HEK293 (cell line): ENCODE measurements at regions not wholly inside any gene's neighbourhood (a gene's known extent, or its start where the extent isn't known, plus 50 kb on each side); places are given as distances from the start of the nearest gene placed in this dataset.

Experiments used
- CTCF ChIA-PET: fragments of 350-600 bp; formaldehyde crosslinking; extraction: SDS; loops from one replicate; lab custom pipeline; 2021; ENCODE audit warnings: antibody characterized with exemption; lab: Yijun Ruan, JAX
- POLR2A ChIA-PET: fragments of 300-600 bp; formaldehyde crosslinking; extraction: SDS; loops from one replicate; lab custom pipeline; 2020; ENCODE audit warnings: antibody characterized with exemption, inconsistent platforms; lab: Yijun Ruan, JAX
- H3K27ac ChIP-seq: fragments of 200-500 bp; sonication (Bioruptor generic); 2 replicates; pipeline ENCODE4 v1.5.1; 2014; ENCODE audit warnings: low read depth, low read length, control low read depth, inconsistent platforms; ENCODE audit errors: extremely low read depth
- H3K36me3 ChIP-seq, 2 experiments: fragments of 200-500 bp in 1 of 2; sonication (Bioruptor generic) in 1 of 2; 1 replicate in 1 of 2; 2 replicates in 1 of 2; pipeline ENCODE4 v1.5.1; 2014 to 2017; ENCODE audit warnings: inconsistent platforms in 2 of 2, low read length in 2 of 2; ENCODE audit not compliant: control insufficient read depth in 2 of 2, insufficient read depth in 1 of 2
- H3K4me1 ChIP-seq: fragments of 200-500 bp; sonication (Bioruptor generic); 2 replicates; pipeline ENCODE4 v1.5.1; 2014; ENCODE audit warnings: mild to moderate bottlenecking, low read length, inconsistent platforms; ENCODE audit not compliant: control insufficient read depth, insufficient read depth
- H3K4me3 ChIP-seq: 2 replicates; pipeline ENCODE4 v1.5.1; 2011; ENCODE audit warnings: low read depth, mild to moderate bottlenecking, control low read depth, low read length, moderate library complexity
- H3K9me3 ChIP-seq: fragments of 200-500 bp; sonication (Bioruptor generic); 2 replicates; pipeline ENCODE4 v1.5.1; 2014; ENCODE audit warnings: low read depth, low read length, inconsistent platforms; ENCODE audit not compliant: control insufficient read depth, insufficient read depth
- GFI1B ChIP-seq: fragments of 450-650 bp; formaldehyde crosslinking; IDR thresholded peaks from 2 replicates; pipeline ENCODE4 v1.5.1; 2016; ENCODE audit warnings: missing biosample characterization, missing genetic modification characterization
- GLIS1 ChIP-seq: fragments of 450-650 bp; formaldehyde crosslinking; IDR thresholded peaks from 2 replicates; pipeline ENCODE4 v1.5.1; 2016; ENCODE audit warnings: missing biosample characterization, missing genetic modification characterization
- MZF1 ChIP-seq: fragments of 450-650 bp; formaldehyde crosslinking; IDR thresholded peaks from 2 replicates; pipeline ENCODE4 v1.5.1; 2017; ENCODE audit warnings: missing biosample characterization, missing genetic modification characterization, borderline replicate concordance
- SCRT1 ChIP-seq: fragments of 450-650 bp; formaldehyde crosslinking; IDR thresholded peaks from 2 replicates; pipeline ENCODE4 v1.5.1; 2016; ENCODE audit warnings: missing biosample characterization, missing genetic modification characterization, borderline replicate concordance
- SETDB1 ChIP-seq: IDR thresholded peaks from one replicate; pipeline ENCODE4 v1.6.1; 2017; ENCODE audit warnings: mild to moderate bottlenecking, low read length, moderate library complexity, mixed read lengths; ENCODE audit not compliant: insufficient read length
- SP2 ChIP-seq: fragments of 450-650 bp; formaldehyde crosslinking; IDR thresholded peaks from 2 replicates; pipeline ENCODE4 v1.5.1; 2016; ENCODE audit warnings: missing biosample characterization, missing genetic modification characterization
- SP7 ChIP-seq: fragments of 450-650 bp; formaldehyde crosslinking; IDR thresholded peaks from 2 replicates; pipeline ENCODE4 v1.5.1; 2016; ENCODE audit warnings: missing biosample characterization, missing genetic modification characterization
- TCF7L2 ChIP-seq: IDR thresholded peaks from 2 replicates; pipeline ENCODE4 v1.6.1; 2011; ENCODE audit warnings: low read depth, mild to moderate bottlenecking, inconsistent platforms, low read length, moderate library complexity, borderline replicate concordance
- ZBTB21 ChIP-seq: fragments of 450-650 bp; formaldehyde crosslinking; IDR thresholded peaks from 2 replicates; pipeline ENCODE4 v1.5.1; 2017; ENCODE audit warnings: missing biosample characterization, missing genetic modification characterization
- ZBTB7A ChIP-seq: fragments of 450-650 bp; formaldehyde crosslinking; IDR thresholded peaks from 2 replicates; pipeline ENCODE4 v1.5.1; 2016; ENCODE audit warnings: low read depth, missing biosample characterization, missing genetic modification characterization
- ZEB2 ChIP-seq: fragments of 450-650 bp; formaldehyde crosslinking; IDR thresholded peaks from 2 replicates; pipeline ENCODE4 v1.5.1; 2016; ENCODE audit warnings: missing biosample characterization, missing genetic modification characterization
- ZFHX2 ChIP-seq: fragments of 450-650 bp; formaldehyde crosslinking; conservative IDR thresholded peaks from 2 replicates; pipeline ENCODE4 v1.5.1; 2016; ENCODE audit warnings: missing biosample characterization, missing genetic modification characterization
- ZFP37 ChIP-seq: fragments of 450-650 bp; formaldehyde crosslinking; IDR thresholded peaks from 2 replicates; pipeline ENCODE4 v1.5.1; 2016; ENCODE audit warnings: missing biosample characterization, missing genetic modification characterization
- ZNF114 ChIP-seq: fragments of 450-650 bp; formaldehyde crosslinking; IDR thresholded peaks from 2 replicates; pipeline ENCODE4 v1.5.0; 2017; ENCODE audit warnings: missing biosample characterization, missing genetic modification characterization
- ZNF132 ChIP-seq: fragments of 450-650 bp; formaldehyde crosslinking; IDR thresholded peaks from 2 replicates; pipeline ENCODE4 v1.5.1; 2017; ENCODE audit warnings: missing biosample characterization, missing genetic modification characterization, borderline replicate concordance
- ZNF169 ChIP-seq: fragments of 450-650 bp; formaldehyde crosslinking; IDR thresholded peaks from 2 replicates; pipeline ENCODE4 v1.5.1; 2016; ENCODE audit warnings: missing biosample characterization, missing genetic modification characterization
- ZNF202 ChIP-seq: fragments of 450-650 bp; formaldehyde crosslinking; IDR thresholded peaks from 2 replicates; pipeline ENCODE4 v1.5.1; 2016; ENCODE audit warnings: missing biosample characterization, missing genetic modification characterization, borderline replicate concordance
- ZNF302 ChIP-seq: fragments of 450-650 bp; formaldehyde crosslinking; IDR thresholded peaks from 2 replicates; pipeline ENCODE4 v1.5.1; 2016; ENCODE audit warnings: missing biosample characterization, missing genetic modification characterization, low read depth
- ZNF37A ChIP-seq: fragments of 450-650 bp; IDR thresholded peaks from 2 replicates; pipeline ENCODE4 v1.5.1; 2018; ENCODE audit warnings: missing biosample characterization, missing genetic modification characterization
- ZNF394 ChIP-seq: fragments of 450-650 bp; formaldehyde crosslinking; IDR thresholded peaks from 2 replicates; pipeline ENCODE4 v1.5.1; 2016; ENCODE audit warnings: missing biosample characterization, missing genetic modification characterization, mild to moderate bottlenecking, moderate library complexity, borderline replicate concordance
- ZNF433 ChIP-seq: fragments of 450-650 bp; formaldehyde crosslinking; IDR thresholded peaks from 2 replicates; pipeline ENCODE4 v1.5.1; 2016; ENCODE audit warnings: missing biosample characterization, missing genetic modification characterization, low read depth
- ZNF48 ChIP-seq: fragments of 450-650 bp; formaldehyde crosslinking; IDR thresholded peaks from 2 replicates; pipeline ENCODE4 v1.5.1; 2016; ENCODE audit warnings: missing biosample characterization, missing genetic modification characterization
- ZNF558 ChIP-seq: fragments of 450-650 bp; formaldehyde crosslinking; IDR thresholded peaks from 2 replicates; pipeline ENCODE4 v1.5.1; 2016; ENCODE audit warnings: missing biosample characterization, missing genetic modification characterization
- ZNF585B ChIP-seq: fragments of 450-650 bp; formaldehyde crosslinking; IDR thresholded peaks from 2 replicates; pipeline ENCODE4 v1.5.1; 2016; ENCODE audit warnings: missing biosample characterization, missing genetic modification characterization
- ZNF596 ChIP-seq: fragments of 450-650 bp; IDR thresholded peaks from 2 replicates; pipeline ENCODE4 v1.5.0; 2018; ENCODE audit warnings: missing biosample characterization, mild to moderate bottlenecking, missing genetic modification characterization, moderate library complexity
- ZNF600 ChIP-seq: fragments of 450-650 bp; formaldehyde crosslinking; IDR thresholded peaks from 2 replicates; pipeline ENCODE4 v1.5.1; 2016; ENCODE audit warnings: missing biosample characterization, missing genetic modification characterization
- ZNF626 ChIP-seq: fragments of 450-650 bp; sonication (Bioruptor Pico); formaldehyde crosslinking; IDR thresholded peaks from 2 replicates; pipeline ENCODE4 v1.5.1; 2018; ENCODE audit warnings: missing biosample characterization, missing genetic modification characterization, inconsistent platforms
- ZNF747 ChIP-seq: fragments of 450-650 bp; formaldehyde crosslinking; IDR thresholded peaks from 2 replicates; pipeline ENCODE4 v1.5.1; 2016; ENCODE audit warnings: missing biosample characterization, missing genetic modification characterization
- ZNF76 ChIP-seq: fragments of 450-650 bp; formaldehyde crosslinking; IDR thresholded peaks from 2 replicates; pipeline ENCODE4; 2016; ENCODE audit warnings: low read depth, missing biosample characterization, missing genetic modification characterization, borderline replicate concordance
- ZNF768 ChIP-seq: fragments of 450-650 bp; formaldehyde crosslinking; IDR thresholded peaks from 2 replicates; pipeline ENCODE4 v1.5.1; 2018; ENCODE audit warnings: missing biosample characterization, mild to moderate bottlenecking, missing genetic modification characterization
- ZNF792 ChIP-seq: fragments of 450-650 bp; formaldehyde crosslinking; IDR thresholded peaks from 2 replicates; pipeline ENCODE4 v1.5.1; 2016; ENCODE audit warnings: missing biosample characterization, missing genetic modification characterization
- TF ChIP-seq, protein P1 (sequence below): fragments of 450-650 bp; formaldehyde crosslinking; IDR thresholded peaks from 2 replicates; pipeline ENCODE4 v1.5.1; 2016; ENCODE audit warnings: missing biosample characterization, missing genetic modification characterization
- TF ChIP-seq, protein P2 (sequence below): fragments of 450-650 bp; formaldehyde crosslinking; IDR thresholded peaks from 2 replicates; pipeline ENCODE4 v1.5.1; 2016; ENCODE audit warnings: missing biosample characterization, missing genetic modification characterization, borderline replicate concordance
- TF ChIP-seq, protein P3 (sequence below): fragments of 450-650 bp; formaldehyde crosslinking; IDR thresholded peaks from 2 replicates; pipeline ENCODE4 v1.5.1; 2017; ENCODE audit warnings: missing biosample characterization, missing genetic modification characterization

DNA sequence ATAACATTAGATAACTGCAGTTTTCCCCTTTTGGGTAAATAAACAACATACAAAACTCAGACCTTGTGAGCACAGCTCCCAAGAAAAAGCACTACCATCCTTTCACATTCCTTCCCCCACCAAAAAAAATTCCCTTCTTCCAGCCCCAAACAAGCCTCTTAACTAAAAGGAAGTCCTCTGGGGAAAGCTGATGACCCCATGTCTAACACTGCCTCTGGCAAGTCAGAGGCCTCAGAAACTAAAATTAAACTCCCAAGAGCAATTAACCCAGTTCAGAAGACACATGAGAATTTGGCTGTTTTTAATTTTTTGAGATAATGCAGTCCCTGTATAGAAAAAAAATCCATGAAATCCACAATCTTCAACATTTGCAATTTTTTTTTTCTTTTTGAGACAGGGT, 127.7 kb downstream of the SPTSSA start:
- ChIA-PET POLR2A (no interaction called here), CTCF (interaction anchor here (0.6 to 1.6 kb wide), 4 partner anchors 11 to 922 kb away, joined by 3 to 5 read pairs (median 4); no protein-coding TSS in a partner anchor)
- no peak overlapping the region for H3K4me3 ChIP-seq
- H3K9me3 ChIP-seq: no peaks in the 10 kb centered on the region
- no peak overlapping the region for H3K27ac ChIP-seq
- no peaks in the 10 kb centered on the region for H3K4me1 ChIP-seq
- TF ChIP-seq ZNF114 (tag by site-specific recombination) (no peak), ZNF747 (tag by site-specific recombination) (no peak), ZNF792 (tag by site-specific recombination) (no peak), ZNF37A (tag by site-specific recombination) (no peak), SCRT1 (tag by site-specific recombination) (no peak), ZNF76 (no peak), ZNF585B (tag by site-specific recombination) (no peak), ZBTB7A (no peak), ZNF768 (tag by site-specific recombination) (no peak), MZF1 (no peak), ZNF394 (tag by site-specific recombination) (no peak)
- TF ChIP-seq, protein P1, sequence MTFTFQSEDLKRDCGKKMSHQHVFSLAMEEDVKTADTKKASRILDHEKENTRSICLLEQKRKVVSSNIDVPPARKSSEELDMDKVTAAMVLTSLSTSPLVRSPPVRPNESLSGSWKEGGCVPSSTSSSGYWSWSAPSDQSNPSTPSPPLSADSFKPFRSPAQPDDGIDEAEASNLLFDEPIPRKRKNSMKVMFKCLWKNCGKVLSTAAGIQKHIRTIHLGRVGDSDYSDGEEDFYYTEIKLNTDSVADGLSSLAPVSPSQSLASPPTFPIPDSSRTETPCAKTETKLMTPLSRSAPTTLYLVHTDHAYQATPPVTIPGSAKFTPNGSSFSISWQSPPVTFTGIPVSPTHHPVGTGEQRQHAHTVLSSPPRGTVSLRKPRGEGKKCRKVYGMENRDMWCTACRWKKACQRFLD (tag by site-specific recombination): no peak
- TF ChIP-seq, protein P2, sequence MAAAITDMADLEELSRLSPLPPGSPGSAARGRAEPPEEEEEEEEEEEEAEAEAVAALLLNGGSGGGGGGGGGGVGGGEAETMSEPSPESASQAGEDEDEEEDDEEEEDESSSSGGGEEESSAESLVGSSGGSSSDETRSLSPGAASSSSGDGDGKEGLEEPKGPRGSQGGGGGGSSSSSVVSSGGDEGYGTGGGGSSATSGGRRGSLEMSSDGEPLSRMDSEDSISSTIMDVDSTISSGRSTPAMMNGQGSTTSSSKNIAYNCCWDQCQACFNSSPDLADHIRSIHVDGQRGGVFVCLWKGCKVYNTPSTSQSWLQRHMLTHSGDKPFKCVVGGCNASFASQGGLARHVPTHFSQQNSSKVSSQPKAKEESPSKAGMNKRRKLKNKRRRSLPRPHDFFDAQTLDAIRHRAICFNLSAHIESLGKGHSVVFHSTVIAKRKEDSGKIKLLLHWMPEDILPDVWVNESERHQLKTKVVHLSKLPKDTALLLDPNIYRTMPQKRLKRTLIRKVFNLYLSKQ (tag by site-specific recombination): no peak
- TF ChIP-seq, protein P3, sequence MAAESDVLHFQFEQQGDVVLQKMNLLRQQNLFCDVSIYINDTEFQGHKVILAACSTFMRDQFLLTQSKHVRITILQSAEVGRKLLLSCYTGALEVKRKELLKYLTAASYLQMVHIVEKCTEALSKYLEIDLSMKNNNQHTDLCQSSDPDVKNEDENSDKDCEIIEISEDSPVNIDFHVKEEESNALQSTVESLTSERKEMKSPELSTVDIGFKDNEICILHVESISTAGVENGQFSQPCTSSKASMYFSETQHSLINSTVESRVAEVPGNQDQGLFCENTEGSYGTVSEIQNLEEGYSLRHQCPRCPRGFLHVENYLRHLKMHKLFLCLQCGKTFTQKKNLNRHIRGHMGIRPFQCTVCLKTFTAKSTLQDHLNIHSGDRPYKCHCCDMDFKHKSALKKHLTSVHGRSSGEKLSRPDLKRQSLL (tag by site-specific recombination): no peak
- H3K36me3 ChIP-seq: no peaks in the 10 kb centered on the region

DNA sequence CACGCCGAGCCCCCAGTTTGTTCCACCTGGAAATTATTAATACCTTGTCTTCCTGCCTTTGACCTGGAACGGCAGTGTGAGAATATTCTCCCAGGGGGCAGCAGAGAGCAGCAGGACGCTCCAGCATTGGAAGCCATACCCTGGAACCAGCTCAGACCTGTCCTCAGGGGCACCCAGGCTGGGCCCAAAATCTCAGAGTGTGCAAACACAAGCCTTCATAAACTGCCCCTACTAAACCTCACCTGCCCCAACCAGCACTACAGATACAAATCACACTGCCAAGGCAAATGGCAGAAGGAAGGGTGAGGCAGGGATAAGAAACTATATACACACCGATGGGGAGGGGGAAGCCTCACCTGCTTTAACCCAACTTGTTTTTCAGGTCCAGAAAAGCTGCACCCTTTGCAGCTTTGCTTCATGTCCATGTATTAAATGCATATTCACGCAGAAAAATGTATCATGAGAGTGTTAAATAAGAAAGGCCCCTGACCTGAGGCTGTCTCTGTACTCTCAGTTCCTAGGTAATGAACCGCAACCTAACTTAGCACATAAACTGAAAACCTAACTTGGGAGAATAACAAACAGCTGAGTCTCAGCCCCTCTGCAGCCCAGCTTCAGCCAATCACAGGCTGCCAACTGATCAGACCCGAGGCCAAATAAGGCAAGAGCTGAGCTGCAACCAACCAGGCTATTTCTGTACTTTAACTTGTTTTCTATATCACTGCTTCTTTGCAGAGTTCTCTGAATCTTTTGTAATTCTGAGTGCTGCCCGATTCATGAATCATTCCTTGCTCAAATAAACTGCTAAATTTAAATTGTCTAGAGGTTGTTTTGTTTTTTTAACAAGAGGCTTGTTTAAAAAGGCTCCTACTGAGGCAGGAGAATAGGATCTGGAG, 130.1 kb downstream of the SPTSSA start:
- Histone ChIP-seq H3K9me3 (no peaks in the 10 kb centered on the region), H3K4me3 (no peak overlapping the region), H3K36me3 (no peaks in the 10 kb centered on the region), H3K4me1 (no peaks in the 10 kb centered on the region), H3K27ac (no peak overlapping the region)
- ChIA-PET POLR2A (interaction anchor here (0.5 to 0.6 kb wide), 5 partner anchors 126 to 308 kb away, joined by 3 to 5 read pairs (median 3); no protein-coding TSS in a partner anchor), CTCF (interaction anchor here (0.6 to 2.4 kb wide), 27 partner anchors 9 to 1088 kb away, joined by 3 to 16 read pairs (median 4); no protein-coding TSS in a partner anchor)
- TF ChIP-seq ZBTB21 (tag by site-specific recombination): no peak
- no peak for TF ChIP-seq GLIS1 (tag by site-specific recombination)
- TF ChIP-seq GFI1B (tag by site-specific recombination): no peak
- TF ChIP-seq ZFHX2 (tag by site-specific recombination): no peak
- no peak for TF ChIP-seq ZNF626
- TF ChIP-seq ZEB2 (tag by site-specific recombination): 0 out of 2 replicates have a peak, but pooled peaks have one; percentile 27
- TF ChIP-seq SP2 (tag by site-specific recombination): peak; percentile 26; the same call in 1 of the 2 replicates
- TF ChIP-seq ZNF169 (tag by site-specific recombination): no peak
- no peak for TF ChIP-seq ZNF48 (tag by site-specific recombination)
- TF ChIP-seq TCF7L2: no peak
- peak; percentile 58 for TF ChIP-seq SETDB1
- TF ChIP-seq SP7 (tag by site-specific recombination): no peak
- TF ChIP-seq ZNF600 (tag by site-specific recombination): peak; percentile 28; the same call in 1 of the 2 replicates
- no peak for TF ChIP-seq ZNF596 (tag by site-specific recombination)
- no peak for TF ChIP-seq ZNF132 (tag by site-specific recombination)
- no peak for TF ChIP-seq ZNF302
- TF ChIP-seq ZFP37 (tag by site-specific recombination): no peak
- TF ChIP-seq ZNF202 (tag by site-specific recombination): no peak
- TF ChIP-seq ZNF558 (tag by site-specific recombination): no peak
- TF ChIP-seq ZNF433: no peak
